D721Med (cell line): ENCODE measurements at regions not wholly inside any gene's neighbourhood (a gene's known extent, or its start where the extent isn't known, plus 50 kb on each side); places are given as distances from the start of the nearest gene placed in this dataset.

Source experiments
- DNase-seq: peaks from one replicate; pipeline ENCODE4 v3.0.0; 2011; ENCODE audit warnings: low spot score; ENCODE audit not compliant: insufficient read length
- FAIRE-seq: peaks from 2 replicates; lab custom pipeline; 2011; peaks lifted over from hg19 to GRCh38; lab: Jason Lieb, UNC
- TF ChIP-seq, protein P1 (sequence below): IDR thresholded peaks from 2 replicates; pipeline ENCODE4 v1.5.1; 2012; ENCODE audit warnings: mild to moderate bottlenecking, control low read depth; ENCODE audit not compliant: insufficient read depth; ENCODE audit errors: missing control alignments

DNA sequence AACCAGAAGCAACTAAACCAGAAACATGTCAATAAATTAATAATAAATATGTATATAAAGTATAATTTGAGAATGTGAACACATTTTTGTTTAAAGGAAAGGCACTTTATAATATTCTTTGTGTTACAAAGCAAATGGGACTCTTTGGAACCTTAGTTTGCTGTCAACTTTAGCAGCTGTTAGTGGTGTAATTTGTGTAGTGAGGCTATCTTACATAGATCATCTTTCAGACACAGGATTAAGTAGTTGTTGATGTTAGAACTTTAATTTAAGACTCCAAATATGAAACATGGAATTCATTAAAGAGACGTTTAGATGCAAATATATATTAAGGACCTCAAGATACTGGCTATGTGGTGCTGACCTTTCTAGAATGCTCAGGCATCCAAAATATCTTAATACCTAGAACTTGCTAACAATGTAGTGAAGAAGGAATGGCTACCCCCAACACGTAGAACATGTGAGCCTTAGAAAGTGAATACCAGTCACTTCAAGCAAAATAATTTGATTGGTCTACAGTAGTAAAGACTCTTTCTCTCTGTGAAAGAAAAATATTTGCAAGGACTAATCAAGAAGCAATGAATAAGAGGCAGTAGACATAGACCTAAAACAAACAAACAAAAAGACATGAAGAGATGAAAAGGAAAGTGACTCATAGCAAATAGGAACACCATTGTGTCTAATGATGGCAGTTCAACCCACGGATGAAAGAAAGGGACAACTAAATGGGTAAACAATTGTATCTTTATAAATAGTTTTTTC, 811.4 kb downstream of the USP25 start:
- no peak for DNase-seq
- TF ChIP-seq, protein P1, sequence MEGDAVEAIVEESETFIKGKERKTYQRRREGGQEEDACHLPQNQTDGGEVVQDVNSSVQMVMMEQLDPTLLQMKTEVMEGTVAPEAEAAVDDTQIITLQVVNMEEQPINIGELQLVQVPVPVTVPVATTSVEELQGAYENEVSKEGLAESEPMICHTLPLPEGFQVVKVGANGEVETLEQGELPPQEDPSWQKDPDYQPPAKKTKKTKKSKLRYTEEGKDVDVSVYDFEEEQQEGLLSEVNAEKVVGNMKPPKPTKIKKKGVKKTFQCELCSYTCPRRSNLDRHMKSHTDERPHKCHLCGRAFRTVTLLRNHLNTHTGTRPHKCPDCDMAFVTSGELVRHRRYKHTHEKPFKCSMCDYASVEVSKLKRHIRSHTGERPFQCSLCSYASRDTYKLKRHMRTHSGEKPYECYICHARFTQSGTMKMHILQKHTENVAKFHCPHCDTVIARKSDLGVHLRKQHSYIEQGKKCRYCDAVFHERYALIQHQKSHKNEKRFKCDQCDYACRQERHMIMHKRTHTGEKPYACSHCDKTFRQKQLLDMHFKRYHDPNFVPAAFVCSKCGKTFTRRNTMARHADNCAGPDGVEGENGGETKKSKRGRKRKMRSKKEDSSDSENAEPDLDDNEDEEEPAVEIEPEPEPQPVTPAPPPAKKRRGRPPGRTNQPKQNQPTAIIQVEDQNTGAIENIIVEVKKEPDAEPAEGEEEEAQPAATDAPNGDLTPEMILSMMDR, result no peak
- no peak for FAIRE-seq

DNA sequence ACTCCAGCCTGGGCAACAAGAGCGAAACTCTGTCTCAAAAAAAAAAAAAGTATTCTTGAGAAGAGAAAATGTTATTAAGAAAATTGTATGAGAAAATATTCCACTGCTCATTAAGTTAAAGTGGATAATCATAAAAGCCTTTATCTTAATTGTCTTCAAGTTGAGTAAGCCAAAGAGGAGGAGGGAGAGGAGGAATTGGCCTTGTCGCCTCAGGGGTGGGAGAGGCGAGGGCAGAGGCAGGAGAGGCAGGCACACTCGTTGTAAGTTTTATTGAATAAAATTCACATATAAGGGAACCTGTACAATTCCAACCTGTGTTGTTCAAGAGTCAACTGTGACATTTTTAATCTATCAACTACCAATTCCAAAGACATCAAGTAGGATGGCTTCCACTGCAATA, 820.3 kb downstream of the USP25 start:
- FAIRE-seq (no peak), DNase-seq (no peak)
- TF ChIP-seq, protein P1, result no peak

DNA sequence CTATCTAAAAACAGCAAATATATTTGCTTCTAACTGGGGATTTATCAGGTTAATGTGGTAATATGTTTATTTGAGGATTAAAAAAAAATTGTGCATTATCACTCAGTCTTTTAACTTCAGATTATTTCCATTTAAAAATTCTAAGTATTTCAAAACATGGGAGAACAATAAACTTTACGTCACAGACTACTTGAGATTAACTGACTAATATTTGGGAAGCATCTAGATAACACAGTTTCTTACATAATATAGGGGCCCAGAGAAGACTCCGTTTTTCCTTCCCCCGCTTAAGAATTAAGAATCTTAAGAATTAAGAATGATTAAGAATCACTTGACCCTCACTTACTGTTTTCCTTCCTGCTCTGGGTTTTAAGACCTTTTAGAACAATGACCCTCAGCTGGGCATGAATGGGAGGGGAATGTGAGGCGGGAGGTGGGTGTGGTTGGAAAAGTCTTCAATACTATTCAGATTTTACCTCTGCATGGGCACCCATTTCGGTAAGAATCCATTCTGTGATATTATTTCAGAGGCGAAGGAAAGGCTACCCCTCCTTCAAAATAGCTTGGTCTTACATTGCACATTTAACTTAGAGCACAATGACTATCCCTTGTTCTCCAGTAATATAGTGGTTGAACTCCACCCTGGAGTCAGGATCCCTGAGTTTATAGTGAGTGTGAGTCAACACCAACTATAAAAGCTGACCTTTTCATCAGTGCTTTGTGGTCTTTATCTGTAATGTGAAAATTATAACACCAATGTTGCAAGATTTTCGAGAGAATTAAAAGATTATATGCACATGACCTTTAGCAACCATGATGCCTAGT, 821.3 kb downstream of the USP25 start:
- TF ChIP-seq, protein P1, result no peak
- no peak for DNase-seq
- FAIRE-seq, result no peak

DNA sequence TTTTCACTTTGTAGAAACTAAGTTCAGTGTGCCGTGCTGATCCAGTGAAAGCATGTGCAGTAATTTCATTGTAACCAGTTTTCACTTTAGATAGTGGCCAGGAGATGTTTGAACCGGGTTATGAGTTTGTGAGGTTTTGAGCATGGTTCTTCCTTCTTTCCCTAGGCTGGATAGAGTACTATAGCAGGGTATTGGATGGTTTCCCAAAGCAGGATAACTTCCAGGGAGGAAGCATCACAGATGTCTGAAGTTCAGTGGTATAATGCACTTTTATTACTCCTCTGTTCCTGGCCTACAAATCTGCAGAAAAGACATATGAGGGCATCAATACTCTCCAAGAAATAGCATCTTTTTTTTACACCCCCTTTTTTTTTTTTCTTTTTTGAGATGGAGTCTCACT, 823.1 kb downstream of the USP25 start:
- FAIRE-seq (no peak), DNase-seq (no peak)
- TF ChIP-seq, protein P1, result no peak

DNA sequence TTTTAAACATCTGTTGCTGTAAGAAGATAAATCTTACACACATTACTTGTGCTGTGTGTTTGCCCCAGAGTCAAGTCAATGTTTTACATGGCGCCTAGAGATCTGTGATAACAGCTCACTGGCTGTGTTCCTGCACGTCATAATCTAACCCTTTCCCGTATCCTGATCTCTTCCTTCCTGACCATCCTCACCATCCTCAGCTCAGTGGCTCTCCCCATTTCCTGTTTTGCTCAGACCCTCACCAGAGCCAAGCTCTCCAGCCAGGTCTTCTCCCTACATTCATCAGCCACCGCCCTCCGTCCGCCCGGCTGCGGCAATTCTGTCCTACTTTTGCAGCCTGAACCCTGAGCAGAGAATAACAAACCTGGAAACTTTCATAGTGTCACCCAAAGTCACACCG, 824.7 kb downstream of the USP25 start:
- TF ChIP-seq, protein P1, result no peak
- FAIRE-seq (no peak), DNase-seq (no peak)

DNA sequence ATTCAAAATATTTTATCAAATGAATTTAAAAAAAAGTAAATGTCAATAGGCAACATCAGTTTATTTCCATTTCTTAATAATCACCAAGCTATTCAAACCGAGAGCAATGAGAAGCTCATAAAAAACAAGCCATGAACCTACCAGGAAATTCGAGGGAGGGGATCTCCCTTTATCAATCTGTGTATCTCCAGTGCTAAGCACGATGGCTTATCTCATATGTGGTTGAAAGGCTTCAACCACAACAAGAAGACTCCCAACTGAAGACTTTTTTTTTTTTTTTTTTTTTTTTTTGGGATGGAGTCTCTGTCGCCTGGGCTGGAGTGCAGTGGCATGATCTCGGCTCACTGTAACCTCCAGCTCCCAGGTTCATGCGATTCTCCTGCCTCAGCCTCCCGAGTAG, 833.3 kb downstream of the USP25 start:
- TF ChIP-seq, protein P1, result no peak
- FAIRE-seq, result no peak

DNA sequence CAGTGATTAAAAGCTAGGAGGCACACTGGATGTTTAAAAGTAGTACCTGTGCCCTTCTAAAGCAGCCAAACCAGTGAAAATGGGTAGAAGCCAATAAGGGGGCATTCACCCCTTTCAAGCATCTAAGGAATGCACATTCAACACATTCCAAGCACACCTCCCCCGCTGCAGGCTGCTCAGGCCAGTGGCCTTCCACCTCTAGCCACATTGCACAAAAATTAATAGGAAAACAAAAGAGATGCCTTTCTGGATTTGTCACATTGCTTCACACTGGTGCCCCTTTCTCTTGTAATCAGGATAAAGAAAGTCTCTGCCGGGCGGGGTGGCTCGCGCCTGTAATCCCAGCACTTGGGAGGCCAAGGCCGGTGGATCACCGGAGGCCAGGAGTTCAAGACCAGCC, 834.0 kb downstream of the USP25 start:
- FAIRE-seq (no peak), DNase-seq (no peak)
- TF ChIP-seq, protein P1, result no peak

More for the DNA sequence above, 833.3 kb downstream of the USP25 start:
- DNase-seq, result no peak
